ENCODE measurements at regions not wholly inside any gene's neighbourhood (a gene's known extent, or its start where the extent isn't known, plus 50 kb on each side); places are given as distances from the start of the nearest gene placed in this dataset.
A peak's percentile ranks its signal among the peaks of the same experiment; 100 is the strongest.

DNA sequence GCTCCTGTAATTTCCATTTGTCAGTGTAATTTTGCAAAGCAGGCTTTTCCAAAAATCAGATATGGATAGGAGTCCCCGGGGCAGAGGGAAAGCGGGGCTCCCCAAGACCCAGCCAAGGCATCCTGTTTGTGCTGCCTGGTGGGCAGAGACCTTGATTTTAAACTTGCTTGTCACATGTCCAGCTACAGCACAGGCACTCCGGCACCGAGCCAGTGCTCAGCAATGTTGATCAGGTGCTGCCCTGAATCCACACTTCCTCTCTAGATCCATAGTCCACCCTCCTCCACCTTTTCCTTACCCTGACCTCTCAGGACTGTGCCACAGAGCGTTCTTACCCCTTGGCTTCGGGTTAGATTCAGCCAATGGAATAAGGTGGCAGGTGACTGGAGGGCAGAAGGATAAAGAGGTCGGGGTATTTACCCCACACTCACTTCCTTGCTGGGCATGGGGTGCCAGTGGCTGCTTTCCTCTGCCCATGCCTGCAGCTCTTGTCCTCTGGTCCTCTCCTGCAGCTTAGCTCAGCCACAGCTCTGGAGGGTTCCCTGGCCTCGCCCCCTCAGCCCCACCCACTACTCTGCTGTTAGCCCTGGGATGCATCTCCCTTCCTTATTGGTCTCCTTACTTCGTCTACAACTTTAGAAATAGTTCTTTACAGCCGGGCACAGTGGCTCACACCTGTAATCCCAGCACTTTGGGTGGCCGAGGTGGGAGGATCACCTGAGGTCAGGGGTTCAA is 80.1 kb downstream of the IRF2BPL start:
- DNase-seq, result no peak

DNA sequence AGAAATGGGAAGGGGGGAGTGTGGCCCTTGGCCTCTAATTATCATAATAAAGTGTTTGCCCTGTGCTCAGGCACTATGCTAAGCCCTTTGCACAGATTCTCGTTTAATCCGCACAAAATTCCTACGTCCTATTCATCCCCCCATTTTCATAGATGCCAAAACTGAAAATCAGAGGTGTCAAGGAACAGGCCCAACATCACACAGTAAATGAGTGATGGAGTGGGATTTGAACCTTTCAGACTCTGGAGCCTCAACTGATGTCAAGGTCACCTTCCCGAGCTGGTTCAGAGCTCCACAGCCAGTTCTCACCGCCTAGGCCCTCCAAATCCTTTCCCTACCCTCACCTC is 80.7 kb downstream of the IRF2BPL start:
- no peak for DNase-seq

DNA sequence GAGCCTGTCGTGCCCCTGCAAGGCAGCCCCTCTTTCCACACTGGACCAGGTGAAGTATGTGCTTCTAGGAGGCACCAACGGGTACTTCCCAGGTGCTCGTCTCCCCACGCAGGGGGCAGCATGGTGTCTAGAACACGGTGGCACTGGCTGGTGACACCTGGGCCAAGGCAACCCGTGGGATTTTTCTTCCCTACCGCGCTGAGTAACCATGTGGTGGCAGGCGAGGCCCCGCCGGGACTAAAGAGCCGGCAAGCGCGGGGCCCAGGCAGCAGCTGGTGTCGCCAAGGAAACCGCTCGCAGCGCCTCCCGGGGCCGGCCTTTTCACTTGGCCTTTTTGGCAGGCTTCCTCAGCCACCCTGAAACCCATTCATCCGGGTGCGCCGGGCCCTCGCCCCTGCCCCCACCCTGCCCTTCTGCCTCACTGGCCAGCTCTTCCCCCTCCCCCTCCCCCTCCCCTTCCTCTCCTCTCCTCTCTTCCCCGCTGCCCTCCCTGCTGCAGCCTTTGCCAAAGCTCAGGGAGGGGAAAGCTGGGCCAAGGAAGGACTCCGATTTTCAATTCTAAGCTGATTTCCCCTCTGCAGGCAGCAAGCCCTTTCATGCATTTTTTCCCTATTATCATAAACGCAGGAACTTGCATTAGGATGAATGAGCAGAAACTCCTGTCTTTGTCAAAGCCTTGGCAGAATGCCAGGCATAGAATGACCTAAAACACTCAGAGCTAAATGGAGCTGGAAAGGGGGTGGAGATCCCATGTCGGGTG is 81.2 kb downstream of the IRF2BPL start:
- peak; percentile 93 for DNase-seq

DNA sequence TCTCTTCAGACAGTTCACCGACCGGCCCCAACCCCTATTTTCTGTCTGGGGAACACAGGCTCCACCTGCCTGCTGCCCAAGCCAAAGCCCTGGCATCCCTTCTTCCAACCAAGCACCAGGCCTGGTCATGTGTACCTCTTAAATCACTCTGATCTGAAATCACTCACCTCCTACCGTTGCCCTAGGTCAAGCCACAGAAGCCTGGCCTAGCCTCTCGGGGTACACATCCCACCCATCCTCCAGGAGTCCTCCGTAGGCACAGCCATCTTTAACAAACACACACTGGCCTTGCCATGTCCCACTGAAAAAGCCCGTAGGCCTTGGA is 81.8 kb downstream of the IRF2BPL start:
- DNase-seq, result no peak

DNA sequence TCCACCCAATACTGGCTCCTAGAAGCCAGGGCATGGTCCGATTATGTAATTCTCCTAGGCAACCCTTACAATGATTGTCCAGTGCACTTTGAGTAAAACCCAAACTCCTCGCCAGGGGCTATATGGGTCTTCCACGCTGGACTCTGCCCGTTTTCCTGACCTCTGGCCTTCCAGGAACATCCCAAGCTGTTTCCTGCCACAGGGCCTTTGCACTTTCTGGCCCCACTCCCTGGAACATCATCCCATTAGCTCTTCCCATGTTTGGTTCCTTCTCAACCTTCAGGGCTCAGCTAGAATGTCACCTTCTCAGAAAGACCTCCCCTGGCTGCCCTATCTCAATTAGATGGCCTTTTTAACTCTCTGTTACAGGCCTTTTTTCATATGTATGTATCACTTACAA is 85.4 kb downstream of the IRF2BPL start:
- no peak for DNase-seq

DNA sequence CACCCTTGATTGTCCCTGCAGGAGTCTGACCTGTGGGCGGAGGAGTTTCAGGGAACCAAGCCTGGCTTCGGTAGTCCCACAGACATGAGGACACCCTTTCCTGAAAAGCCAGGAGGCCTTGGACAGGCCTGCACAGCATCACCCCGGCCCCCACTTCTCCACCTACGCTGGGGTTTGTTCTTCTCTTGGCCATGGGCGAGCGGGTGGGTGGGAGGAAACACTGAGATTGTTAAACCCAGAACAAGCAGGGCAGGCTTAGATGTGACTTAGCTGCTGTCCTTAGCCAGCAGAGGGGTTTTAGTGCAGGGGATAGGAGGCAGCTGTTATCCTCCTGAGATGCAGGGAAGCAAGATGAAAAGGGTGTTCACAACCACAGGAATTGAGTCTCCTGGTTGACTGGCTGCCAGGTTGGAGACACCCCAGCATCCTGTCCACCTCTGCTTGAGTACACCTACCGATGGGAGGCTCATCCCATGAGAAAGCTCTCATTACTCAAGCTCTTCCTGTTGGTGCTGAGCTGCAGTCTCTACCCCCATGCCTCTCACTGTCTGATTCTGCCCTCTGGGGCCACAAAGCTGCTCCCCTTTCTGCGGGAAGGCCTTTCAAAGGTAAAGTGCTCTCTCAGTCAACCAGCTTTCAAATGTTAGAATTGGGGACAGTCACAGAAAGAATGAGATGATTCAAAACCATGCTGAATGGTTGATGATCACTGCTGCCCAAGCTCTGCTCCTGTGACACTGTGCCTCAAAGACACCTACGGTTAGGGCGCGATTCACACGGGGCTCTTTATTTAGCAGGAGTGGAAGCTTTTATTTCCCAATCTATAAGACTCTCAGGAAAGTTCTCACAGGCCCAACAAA is 86.3 kb downstream of the IRF2BPL start:
- no peak for DNase-seq

DNA sequence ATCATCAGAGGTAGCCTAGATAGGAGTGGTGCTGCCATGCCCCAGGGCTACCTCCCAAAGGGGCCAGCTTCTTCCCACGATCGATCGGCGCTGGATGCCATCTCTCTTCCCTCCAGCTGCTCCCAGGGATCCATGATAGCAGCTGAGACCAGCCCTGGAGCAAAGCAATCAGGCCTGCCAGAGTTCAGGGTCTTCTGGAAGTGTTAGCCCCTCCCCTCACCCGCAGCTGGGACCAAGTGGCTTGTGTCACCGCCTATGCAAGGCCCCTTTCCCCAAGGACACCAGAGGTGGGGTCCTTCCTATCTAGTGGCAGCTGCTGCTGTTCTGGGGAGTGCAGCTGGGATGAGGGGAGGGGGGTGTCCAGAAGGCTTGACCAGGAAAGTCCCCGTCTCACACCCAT is 87.0 kb downstream of the IRF2BPL start:
- DNase-seq, result no peak

DNA sequence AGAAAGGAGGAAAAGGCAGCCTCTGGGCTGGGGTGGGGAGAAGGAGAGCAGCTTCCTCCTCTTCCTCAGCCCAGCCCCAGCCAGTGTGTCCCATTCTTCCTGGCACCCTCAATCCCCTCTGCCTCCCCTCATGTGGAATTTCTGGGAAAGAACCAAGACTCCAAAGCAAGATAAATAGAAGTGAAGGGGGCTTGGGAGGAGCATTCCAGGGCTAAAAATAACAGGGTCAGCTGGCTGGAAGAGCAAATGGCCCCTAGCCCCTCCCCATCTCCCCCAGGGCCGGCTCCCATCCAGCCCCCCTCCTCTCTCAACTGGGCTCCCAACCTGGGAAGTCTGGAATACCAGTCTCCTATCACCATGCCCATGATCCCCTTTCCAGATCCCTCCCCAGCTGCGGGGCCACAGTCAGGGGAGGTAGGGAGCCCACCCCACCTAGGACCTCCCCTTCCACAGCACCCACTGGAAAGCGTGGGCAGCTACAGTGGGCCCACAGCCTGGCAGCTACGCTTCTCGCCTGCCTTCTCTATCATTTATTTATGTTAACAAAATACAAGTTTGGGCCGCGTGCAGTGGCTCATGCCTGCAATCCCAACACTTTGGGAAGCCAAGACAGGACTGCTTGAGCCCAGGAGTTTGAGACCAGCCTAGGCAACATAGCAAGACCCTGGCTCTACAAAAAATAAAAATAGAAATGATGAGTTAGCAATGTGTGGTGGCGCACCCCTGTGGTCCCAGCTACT is 88.3 kb downstream of the IRF2BPL start:
- no peak for DNase-seq

DNA sequence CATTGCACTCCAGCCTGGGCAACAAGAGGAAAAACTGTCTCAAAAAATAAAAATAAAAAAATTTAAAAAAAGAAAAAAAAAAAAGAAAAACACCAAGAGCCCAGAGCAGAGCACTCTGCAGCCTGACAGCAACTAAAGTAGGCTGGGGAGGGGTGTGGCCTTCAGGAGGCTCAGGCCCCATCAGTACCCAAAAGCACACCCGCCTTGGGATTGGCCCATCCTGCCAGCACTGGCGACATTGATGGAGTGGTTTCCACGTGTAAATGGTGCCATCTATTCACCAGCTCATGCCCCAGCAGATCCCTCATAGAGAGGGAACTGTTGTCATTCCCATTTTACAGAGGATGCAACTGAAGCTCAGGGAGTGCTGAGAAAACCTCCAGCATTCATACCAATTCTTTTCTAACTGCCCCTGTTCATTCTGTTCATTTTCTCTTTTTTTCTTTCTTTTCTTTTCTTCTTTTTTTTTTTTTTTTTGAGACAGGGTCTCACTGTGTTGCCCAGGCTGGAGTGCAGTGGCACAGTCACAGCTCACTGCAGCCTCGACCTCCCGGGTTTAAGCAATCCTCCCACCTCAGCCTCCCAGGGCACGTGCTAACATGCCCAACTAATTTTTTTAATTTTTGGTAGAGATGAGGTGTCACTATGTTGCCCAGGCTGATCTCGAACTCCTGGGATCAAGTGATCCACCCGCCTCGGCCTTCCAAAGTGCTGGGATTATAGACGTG is 89.3 kb downstream of the IRF2BPL start:
- no peak for DNase-seq

DNA sequence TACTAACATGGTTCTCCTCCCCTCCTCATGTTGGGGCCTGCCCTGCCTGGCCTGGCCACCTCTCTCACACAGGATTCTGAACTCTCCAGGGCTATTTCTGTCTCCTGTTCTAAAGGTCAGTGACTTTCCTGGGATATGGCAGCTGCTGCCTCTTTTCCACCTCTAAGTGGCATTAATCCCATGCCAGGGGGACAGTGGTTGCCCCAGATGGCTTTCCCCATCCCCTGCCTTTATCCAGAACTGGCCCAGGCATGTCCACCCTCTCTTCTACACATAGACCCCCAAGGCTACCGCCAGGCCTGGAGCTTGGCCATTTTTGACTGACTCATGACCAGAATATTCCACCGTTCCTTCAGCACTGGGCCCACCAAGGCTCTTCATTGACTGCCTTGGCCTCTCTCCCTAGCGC is 90.4 kb downstream of the IRF2BPL start:
- DNase-seq, result no peak

DNA sequence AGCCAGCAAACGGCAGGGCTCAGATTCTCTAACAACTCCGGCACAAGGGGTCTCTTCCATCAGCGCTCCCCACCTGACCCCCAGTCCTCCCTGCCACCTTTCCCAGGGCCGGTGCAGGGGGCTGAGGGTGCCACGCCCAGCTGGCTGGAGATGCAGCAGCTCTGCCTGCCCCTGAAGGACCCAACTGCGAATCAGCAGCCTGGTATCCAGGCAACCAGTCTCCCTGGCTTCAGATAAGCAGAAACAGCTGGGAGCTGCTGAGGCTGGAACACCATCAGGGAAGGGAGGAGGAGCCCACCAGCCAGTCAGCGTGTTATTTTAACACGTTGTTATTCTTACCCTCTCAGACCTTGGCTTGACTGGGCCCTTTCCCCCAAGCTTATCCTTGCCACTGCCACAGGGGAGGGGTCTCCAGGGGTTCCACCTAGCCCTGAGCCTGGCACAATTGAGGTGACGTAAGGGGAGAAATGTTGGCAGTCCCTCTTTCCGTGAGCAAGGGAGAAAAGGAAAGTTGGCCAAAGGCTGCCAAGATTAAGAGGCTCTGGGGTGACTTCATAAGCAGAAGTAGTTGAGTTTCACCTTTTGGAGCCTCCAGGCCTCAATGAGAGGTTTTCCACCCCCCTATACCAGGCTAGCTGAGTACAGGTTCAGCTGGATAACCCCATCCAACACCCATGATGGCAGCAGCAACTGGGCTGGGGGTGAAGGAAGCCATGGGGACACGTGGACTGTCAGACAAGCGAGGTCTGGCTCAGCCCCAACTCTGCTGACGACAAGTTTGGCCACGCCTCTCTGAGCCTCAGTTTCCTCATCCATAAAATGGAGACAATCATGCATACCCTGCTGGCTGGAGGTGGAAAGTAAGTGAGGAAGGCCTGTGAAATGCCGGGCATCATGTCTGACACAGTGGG is 91.1 kb downstream of the IRF2BPL start:
- DNase-seq, result peak; percentile 62

DNA sequence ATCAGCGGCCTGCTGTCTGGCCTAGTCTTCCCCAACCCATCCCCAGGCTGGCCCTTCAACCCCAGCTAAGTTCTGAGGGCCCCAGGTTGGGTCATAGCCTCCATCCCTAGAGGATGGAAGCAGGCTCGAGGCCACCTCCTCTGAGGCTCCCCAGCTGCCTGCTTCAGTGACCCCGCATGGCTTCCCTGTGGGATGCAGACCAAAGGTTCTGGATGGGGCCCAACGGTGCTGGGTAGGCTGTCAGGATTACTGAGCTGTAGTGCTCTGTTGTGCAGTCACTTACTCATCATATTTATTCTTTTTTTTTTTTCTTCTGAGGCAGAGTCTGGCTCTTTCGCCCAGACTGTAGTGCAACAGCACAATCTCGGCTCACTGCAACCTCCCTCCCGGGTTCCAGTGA is 92.0 kb downstream of the IRF2BPL start:
- DNase-seq, result no peak

DNA sequence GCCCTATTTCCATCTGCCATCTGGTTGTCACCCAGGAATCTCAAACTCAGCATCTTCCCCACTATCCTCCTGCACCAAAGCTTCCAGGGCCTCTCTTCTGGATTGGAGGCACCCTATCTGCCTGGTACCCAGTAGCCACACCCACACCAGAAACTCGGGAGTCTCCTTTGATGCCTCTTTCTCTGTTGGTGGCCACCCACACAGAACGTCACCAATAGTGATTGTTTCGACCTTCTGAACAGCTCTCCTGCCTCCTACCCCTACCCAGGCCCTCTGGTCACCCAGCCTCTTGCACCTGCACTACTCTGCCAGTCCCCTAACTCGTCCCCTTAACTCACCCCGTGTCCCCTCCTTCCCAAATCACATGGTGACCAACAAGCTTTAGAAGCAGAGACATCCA is 95.0 kb downstream of the IRF2BPL start:
- no peak for DNase-seq

DNA sequence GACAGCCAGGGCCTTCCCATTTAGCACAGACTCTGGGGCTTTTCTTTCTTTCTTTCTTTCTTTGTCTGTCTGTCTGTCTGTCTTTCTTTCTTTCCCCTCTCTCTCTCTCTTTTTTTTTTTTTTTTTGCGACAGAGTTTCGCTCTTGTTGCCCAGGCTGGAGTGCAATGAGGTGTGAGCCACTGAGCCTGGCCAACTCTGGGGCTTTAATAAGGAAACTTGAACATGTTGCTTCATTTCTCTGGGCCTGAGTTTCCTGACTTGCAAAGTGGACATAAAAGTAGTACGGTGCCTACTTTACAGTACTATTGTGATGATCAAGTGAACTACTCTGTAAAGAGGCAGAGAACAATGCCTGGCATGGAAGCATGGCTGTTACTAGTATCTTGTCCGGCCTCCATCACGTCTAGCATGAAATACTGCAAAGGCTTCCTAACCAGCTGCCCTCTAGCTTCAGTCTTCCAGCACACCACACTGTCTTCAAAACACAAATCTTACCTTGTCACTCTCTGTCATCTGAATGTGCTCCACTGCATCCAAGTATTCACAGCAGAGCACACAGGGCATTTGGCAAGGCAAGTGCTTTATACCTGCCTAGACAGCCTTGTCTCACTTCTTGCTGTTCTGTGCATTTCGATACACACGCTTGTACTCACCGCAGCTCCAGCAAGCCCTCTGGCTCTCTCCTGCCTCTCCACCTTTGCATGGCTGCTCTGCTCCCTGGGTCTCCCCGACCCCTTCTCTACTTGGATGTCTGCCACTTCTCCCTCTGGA is 96.7 kb downstream of the IRF2BPL start:
- no peak for DNase-seq

DNA sequence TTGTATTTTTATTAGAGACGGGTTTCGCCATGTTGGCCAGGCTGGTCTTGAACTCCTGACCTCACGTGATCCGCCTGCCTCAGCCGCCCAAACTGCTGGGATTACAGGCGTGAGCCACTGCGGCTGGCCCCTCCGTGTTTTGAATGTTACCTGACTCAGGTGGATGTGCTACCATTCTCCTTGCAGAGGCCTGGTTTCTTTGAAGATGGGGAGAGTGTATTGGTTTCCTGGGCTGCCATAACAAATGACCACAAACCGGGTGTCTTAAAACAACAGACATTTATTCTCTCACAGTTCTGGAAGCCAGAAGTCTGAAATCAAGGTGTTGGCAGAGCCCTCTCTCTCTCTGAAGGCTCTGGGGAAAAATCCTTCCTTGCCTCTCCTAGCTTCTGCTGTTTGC is 98.0 kb downstream of the IRF2BPL start:
- DNase-seq, result no peak

DNA sequence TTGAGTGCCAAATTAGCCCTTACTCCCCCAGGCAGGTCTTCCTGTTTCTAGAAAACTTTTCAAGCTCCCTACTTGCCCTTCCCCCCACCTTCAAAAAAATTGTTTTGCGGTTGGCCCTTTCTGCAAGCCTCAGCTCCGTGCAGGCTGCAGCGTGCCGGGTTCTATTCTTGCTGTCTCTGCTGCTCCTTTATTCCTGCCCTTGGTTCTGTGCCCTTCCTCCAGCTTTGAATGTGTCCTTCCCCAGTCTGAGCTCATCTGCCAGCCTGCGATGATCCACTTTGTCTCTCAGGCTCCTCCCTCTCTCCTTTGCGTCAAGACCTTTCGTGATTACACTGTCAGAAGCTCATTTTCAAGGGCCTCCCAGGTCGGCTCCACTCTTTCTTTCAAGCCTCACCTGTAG is 98.6 kb downstream of the IRF2BPL start:
- peak; percentile 85 for DNase-seq

DNA sequence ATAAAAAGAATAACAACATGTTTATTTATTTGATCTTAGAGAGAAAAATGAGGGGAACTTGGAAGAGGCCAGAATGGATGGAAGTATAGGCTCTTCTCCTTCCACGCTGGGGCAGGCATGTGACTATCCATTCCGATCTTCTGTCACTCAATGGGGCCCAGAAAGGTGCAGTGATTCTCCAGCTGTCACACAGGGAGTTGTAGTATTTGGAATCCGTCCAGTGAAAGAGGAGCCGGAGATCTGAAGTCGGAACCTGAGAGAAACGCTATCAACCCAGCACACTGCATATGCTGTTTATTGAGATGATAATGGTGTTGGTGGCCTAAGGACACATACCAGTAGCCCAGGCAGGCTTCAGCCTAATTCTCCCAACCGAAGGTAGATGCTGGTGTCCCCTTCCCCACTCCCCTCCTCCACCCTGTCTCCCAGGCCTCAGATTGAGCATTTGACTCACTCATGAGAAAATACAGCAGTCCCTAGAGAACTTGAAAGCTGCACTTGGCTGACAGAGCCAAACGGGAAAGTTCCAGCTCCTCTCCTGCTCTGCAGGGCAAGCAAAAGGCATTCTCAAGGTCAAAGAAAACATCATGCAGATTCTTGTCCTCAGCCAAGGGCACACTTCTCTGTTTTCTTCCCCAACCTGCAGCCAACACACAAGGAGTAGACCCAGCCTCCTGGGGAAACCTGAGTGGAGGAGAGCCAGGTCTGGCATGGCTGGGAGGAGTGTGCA is 100.4 kb downstream of the IRF2BPL start:
- no peak for DNase-seq

DNA sequence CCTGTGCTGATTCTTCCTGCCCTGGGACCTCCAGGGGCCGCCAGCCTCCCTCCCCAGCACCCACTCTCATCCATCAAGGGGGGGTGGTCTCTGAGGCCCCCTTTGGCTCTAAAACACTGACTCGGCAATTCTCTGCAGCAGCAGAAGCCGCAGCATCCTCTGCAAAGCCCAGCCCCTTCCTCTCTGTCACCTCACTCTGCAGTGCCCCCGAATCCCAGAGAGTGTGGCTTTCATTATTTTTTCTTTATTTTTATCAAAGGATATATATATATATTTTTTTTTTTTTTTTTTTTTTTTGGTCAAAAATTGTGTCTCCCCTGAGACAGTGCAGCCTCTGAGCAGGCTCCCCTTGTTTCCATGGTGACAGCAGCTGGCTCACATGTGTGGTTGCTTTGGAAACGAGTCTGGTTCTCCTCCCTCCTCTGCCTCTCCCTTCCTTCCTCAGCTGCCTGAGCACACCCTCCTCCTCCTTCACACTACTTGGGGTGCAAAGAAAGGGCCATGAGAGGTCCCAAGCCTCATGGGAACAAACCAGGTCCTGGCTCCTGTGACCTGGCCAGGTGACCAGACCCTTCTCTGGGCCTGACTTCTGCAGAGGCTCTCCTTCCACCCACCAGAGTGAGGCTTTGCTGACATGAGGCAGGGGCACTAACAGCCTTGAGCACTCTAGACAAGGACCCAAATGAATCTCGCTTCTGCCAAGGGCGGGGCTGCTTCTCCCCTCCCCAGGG is 100.5 kb downstream of the LRRC74A start:
- no peak for DNase-seq

DNA sequence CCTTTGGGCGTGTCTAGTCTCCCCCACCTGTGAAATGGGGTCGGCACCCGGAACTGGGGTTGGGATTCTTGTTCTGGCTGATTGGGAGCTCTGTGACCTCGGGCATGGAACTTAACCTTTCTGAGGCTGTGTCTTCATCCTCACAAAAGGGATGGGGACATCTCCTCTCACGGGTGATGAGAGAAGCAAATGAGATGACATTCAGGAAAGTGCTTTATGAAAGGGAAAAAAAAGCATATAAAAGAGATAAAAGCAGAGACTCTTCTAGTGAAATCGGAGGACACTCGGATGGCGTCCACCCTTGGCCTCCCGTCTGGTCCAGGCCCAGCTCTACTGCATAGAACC is 98.9 kb downstream of the LRRC74A start:
- no peak for DNase-seq

All from NCI-H510A treated with DMSO at 0.1 percent for 48 hours (cell line).